ENCODE measurements at regions not wholly inside any gene's neighbourhood (a gene's known extent, or its start where the extent isn't known, plus 50 kb on each side); places are given as distances from the start of the nearest gene placed in this dataset.

- TF ChIP-seq CTCF (IDR thresholded peaks at IDR 0.05) (no peak), POLR2AphosphoS5 (IDR thresholded peaks at IDR 0.05; ENCODE audit: low read depth, low read length) (no peak), TCF7L2 (IDR thresholded peaks at IDR 0.05; ENCODE audit: low read depth, low read length) (no peak), REST (IDR thresholded peaks at IDR 0.05; ENCODE audit: insufficient read depth in 1 of 2, low read depth in 2 of 2, low read length in 1 of 2) (no peak), SIN3A (IDR thresholded peaks at IDR 0.05; ENCODE audit: borderline replicate concordance, insufficient read depth, low read depth, low read length) (no peak)
Measured at GRCh38 chr10:34908481-34908880, 93.4 kb upstream of the PARD3 start.
